K562 (cell line): ENCODE measurements at regions not wholly inside any gene's neighbourhood (a gene's known extent, or its start where the extent isn't known, plus 50 kb on each side); places are given as distances from the start of the nearest gene placed in this dataset.

Experiments
- CTCF ChIP-seq, 3 experiments: IDR thresholded peaks in 2 of 3; conservative IDR thresholded peaks in 1 of 3; 2 replicates each; pipeline ENCODE4 v1.5.1; 2011 to 2012; ENCODE audit warnings: low read length in 3 of 3, mild to moderate bottlenecking in 3 of 3, control low read depth in 2 of 3, improper control_type of control experiment in 1 of 3, inconsistent platforms in 1 of 3, low read depth in 1 of 3, mixed read lengths in 1 of 3, moderate library complexity in 1 of 3; ENCODE audit not compliant: insufficient read depth in 2 of 3
- EP300 ChIP-seq: IDR thresholded peaks from 2 replicates; pipeline ENCODE4 v1.6.1; 2012; ENCODE audit warnings: low read length, improper control_type of control experiment
- FIP1L1 ChIP-seq: fragments of 200-400 bp; formaldehyde crosslinking; IDR thresholded peaks from 2 replicates; pipeline ENCODE4 v1.6.1; 2018; ENCODE audit warnings: mild to moderate bottlenecking, low read depth, low read length; ENCODE audit not compliant: poor library complexity, severe bottlenecking
- JUN ChIP-seq, 2 experiments: sonication (generic) in 1 of 2; formaldehyde crosslinking in 1 of 2; IDR thresholded peaks; 2 replicates each; pipeline versions ENCODE4 v1.6.1 to v1.8.0; 2012 to 2022; ENCODE audit warnings: borderline replicate concordance in 2 of 2, mild to moderate bottlenecking in 2 of 2, improper control_type of control experiment in 1 of 2, low read depth in 1 of 2, low read length in 1 of 2, missing genetic modification reagents in 1 of 2
- MAZ ChIP-seq, 2 experiments: fragments of 450-650 bp in 1 of 2; sonication (generic) in 1 of 2; formaldehyde crosslinking; IDR thresholded peaks in 1 of 2; conservative IDR thresholded peaks in 1 of 2; 2 replicates each; pipeline versions ENCODE4 v1.4.0 to v1.5.0; 2020; ENCODE audit warnings: mild to moderate bottlenecking in 1 of 2, missing genetic modification reagents in 1 of 2
- THRA ChIP-seq: fragments of 450-650 bp; IDR thresholded peaks from 2 replicates; pipeline ENCODE4 v1.6.1; 2017; ENCODE audit warnings: mild to moderate bottlenecking, moderate library complexity
- ZNF324 ChIP-seq: fragments of 250-450 bp; sonication (Bioruptor Pico); IDR thresholded peaks from 2 replicates; pipeline ENCODE4 v1.4.0; 2020; ENCODE audit warnings: mild to moderate bottlenecking
- TF ChIP-seq, protein P1 (sequence below): fragments of 450-650 bp; IDR thresholded peaks from one replicate; pipeline ENCODE4 v1.6.1; 2018; ENCODE audit warnings: mild to moderate bottlenecking, moderate library complexity; ENCODE audit not compliant: partially characterized antibody

GRCh38 chr12:124454352-124454725, 113.1 kb downstream of the NCOR2 start:
- TF ChIP-seq ZNF324 (CRISPR knock-in tag) (no peak), JUN (IDR thresholded peaks at IDR 0.05; ENCODE audit: borderline replicate concordance, low read depth, low read length) (no peak), JUN (CRISPR knock-in tag; IDR thresholded peaks at IDR 0.05; ENCODE audit: borderline replicate concordance) (no peak), EP300 (no peak), CTCF (IDR thresholded peaks at IDR 0.05 in 2 of 3, conservative IDR thresholded peaks at IDR 0.05 in 1 of 3; ENCODE audit: insufficient read depth in 2 of 3, low read depth in 1 of 3, low read length in 3 of 3) (no peak), MAZ (CRISPR knock-in tag; conservative IDR thresholded peaks at IDR 0.05 in 1 of 2, IDR thresholded peaks at IDR 0.05 in 1 of 2) (no peak), THRA (no peak), FIP1L1 (no peak)
- TF ChIP-seq, protein P1, sequence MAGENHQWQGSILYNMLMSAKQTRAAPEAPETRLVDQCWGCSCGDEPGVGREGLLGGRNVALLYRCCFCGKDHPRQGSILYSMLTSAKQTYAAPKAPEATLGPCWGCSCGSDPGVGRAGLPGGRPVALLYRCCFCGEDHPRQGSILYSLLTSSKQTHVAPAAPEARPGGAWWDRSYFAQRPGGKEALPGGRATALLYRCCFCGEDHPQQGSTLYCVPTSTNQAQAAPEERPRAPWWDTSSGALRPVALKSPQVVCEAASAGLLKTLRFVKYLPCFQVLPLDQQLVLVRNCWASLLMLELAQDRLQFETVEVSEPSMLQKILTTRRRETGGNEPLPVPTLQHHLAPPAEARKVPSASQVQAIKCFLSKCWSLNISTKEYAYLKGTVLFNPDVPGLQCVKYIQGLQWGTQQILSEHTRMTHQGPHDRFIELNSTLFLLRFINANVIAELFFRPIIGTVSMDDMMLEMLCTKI, result no peak
